GM21825 (cell line): ENCODE measurements at regions not wholly inside any gene's neighbourhood (a gene's known extent, or its start where the extent isn't known, plus 50 kb on each side); places are given as distances from the start of the nearest gene placed in this dataset.
"Not testable (repeated sequence)": the region's sequence is repeated elsewhere in the genome, so short reads cannot be mapped to it uniquely, and the experiment has no call there.

Source experiments
- ATAC-seq: cut with Tn5 transposase; IDR thresholded peaks from one replicate; pipeline ENCODE4 v1.9.1; 2021; ENCODE audit warnings: mild to moderate bottlenecking, moderate library complexity; ENCODE audit not compliant: unreplicated experiment

DNA sequence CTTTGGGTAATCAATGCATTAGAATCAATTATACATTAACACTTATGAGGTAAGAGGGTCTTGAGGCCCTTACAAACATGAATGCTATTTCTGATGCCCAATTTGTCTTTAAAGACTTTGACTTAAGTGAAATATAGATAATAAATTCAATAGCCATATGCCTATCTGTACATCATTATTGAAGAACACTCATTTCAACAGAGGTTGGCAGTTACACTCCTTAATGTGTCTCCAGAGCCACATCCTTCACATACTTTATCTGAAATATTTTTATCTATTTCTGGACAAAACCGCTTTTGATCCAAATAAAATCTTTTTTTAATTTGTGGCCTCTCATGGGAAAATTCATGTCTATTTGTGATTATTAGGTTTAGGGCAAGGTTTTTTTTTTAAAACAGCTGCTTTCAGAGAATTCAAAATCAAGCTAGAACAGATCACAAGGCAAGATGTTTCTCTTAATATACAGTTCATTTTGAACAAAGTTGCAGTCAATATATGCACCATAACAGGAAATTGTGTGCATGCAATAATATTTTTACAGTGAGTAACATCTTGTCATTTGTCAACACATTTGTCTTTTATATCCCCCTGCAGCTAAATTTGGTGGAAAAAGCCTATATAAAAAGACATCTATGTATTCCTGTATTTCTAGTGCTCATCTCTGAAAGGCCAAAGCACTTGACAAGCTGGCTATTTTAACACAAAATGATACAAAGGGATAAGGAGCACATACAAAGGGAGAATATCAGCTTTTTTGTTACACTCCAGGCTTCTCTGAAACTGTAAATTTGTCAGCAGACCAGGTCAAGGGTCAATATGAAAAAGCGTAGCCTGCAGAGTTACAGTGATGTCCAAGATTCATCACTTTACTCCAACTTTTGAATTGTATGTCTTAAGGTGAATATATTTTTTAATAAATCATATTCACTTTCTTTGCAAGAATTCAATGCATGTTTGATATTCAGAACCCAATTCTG, 146.2 kb upstream of the DPH6 start:
- ATAC-seq = no peak

- no peak for ATAC-seq
These were observed 147.3 kb upstream of the DPH6 start for GRCh38 chr15:35693286-35693685.

DNA sequence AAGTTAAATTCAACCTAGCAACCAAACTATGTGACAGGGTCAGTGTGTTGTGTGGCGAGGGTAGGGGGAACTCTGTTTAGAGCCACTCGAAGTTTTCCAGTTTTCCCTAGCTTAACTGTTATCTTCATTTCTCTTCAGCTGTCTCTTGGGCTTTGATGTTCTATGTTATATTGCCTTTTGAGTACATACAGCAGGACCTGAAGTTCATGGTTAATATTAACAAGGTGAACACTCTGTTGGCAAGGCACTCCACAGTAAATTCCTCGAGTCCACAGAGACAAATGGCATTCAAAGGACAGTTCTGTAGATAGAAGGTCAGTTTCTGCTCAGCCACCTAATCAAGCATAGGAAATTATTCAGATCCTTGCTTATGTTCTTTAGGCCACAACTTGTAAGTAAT, 147.9 kb upstream of the DPH6 start:
- ATAC-seq = no peak

DNA sequence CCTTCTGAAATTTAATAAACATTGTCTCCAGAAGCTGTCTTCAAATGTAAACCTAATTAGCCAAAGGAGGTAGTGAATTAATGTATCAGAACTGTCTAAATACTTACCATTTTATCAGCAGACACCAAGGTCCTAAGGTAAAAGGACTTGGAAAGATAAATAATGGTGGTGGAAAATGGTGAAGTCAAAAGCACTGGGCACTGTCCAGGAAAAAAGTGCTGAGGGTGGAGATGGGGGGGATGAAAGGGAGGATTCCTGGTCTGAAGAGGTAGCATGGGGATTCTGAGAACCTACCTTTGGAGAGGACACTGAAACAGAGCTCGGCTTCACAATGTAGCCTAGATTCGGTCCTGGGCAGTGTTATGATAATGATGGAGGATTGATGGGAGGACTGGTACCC, 149.0 kb upstream of the DPH6 start:
- ATAC-seq = no peak

DNA sequence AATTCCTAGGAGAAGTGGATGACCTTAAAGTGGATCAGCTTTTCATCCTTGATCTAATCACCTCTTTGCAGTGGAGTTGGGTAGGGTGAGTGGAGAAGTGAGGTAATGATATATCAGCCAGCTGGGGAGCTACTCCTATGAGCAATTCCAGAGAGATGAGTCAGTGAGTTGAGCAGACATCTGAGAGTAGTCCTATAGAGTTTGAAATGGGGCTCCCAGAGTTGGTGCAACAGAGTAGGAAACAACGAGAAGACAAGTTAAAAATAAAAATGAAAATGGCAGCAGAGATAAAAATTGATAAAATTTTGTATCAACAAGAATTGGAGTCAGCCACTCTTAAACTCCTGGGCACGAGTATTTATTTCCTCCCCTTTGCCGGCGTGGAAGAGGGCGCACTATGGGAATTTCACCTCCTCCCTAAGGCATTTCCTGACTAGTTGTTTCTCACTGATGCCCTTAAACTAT, 150.8 kb upstream of the DPH6 start:
- no peak for ATAC-seq

- ATAC-seq = no peak
These were observed 151.8 kb upstream of the DPH6 start for GRCh38 chr15:35697549-35698299.

DNA sequence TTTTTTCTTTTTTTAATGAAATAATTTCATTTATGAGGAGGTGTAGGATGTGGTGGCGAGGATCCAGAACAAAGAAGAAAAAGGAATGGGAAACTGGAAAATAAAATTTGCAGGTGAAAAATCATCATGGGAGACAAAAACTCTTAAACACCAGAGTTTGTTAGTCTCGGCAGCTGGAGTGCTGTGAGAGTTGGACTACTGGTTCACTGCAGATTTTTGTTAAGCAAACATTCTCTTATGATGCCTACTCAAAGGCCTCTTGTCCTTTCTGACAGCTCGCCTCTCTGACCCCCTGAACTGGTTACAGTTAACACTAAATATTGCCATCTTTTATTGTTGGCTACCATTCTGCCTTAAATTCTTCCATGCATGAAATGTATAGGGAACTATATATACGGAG, 152.4 kb upstream of the DPH6 start:
- ATAC-seq = no peak

DNA sequence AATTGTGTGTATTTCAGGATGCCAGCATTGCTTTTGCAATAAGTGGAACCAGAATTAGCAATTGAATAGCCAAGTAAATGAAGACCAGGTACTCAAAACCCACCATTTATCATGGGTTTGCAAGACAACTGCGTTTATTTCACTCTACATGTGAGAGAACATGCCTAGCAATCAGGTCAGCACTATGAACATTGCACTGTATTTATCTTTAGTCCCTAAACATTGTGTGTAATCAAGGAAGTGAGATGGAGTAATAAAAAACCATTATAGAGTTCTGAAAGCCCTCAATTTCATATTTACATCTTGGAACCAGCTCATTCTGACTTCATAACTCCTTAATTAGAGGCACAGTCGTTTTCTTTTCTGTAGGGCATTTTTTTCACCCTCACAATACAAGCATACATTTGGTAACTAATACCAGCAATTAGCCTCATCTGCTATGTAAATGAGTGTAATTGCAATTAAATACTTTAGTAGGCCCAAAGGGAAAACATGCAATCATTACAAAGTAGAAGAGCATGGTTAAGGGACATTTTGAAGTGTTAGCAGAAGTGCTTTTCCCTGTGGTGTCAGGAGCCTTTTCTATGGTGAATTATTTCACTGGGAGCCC, 153.1 kb upstream of the DPH6 start:
- ATAC-seq = no peak

GRCh38 chr15:35700091-35700593, 154.2 kb upstream of the DPH6 start:
- ATAC-seq = not testable (repeated sequence)

GRCh38 chr15:35701402-35702046, 155.6 kb upstream of the DPH6 start:
- no peak for ATAC-seq

GRCh38 chr15:35702946-35703495, 157.1 kb upstream of the DPH6 start:
- ATAC-seq = no peak

GRCh38 chr15:35705030-35705883, 159.3 kb upstream of the DPH6 start:
- no peak for ATAC-seq

- ATAC-seq = no peak
These were observed 160.1 kb upstream of the DPH6 start for GRCh38 chr15:35705884-35706585.

GRCh38 chr15:35712956-35713355, 167.0 kb upstream of the DPH6 start:
- no peak for ATAC-seq

DNA sequence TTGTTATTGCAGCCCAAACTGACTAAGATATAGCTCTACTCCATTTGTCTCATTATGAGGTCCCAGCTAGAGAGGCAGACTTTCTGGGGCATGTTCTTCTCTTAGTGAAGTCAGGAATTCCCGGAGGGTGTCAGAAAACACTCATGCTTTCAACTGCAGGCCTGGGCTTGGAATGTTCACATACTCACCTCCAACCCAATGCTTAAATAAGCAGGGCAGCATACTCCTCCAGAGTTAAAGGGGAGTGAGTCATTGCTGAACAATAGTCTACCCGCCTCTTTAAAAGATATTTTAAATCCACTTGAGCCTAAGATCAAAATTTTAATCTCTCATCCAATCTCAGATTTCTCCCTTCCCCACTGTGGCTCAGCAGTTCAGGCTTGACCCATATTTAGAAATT, 167.8 kb upstream of the DPH6 start:
- no peak for ATAC-seq

DNA sequence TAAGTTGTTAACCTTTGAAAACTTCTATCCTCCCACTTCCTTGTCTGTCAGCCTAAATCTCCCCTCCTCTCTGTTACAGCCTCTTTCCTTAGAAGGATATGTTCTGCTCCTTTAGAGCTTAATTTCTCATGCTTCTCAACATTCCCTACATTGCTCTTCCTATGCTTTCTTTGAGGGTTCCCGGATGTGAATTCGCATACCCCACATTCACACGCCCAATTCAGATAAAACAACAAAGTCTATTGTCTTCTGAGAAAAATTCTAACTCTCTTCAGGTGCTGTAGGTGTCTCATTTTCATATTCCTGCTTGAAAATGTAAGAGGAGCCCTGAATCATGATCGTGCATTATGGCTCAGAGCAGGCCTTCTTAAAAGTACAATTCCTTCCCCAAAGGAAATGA, 171.8 kb upstream of the DPH6 start:
- no peak for ATAC-seq

GRCh38 chr15:35720019-35720418, 174.1 kb upstream of the DPH6 start:
- no peak for ATAC-seq

DNA sequence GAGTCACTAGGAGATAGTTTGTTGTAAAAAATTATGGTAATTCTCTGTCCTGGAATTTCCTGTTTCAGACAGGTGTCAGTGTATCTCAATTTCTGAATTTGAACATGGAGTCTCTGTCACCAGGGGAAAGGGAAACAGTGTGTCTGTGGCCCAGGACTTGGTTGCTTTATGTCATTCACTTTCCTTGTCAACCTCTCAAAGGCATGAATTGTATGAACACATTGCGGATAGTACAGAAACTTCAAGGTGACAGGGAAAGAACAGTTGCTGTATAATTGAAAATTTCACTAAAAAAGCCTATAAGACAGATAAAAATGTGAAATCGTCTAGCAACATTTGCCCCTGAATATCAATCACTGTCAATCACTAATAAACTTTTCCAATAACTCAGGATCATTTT, 175.0 kb upstream of the DPH6 start:
- no peak for ATAC-seq

- no peak for ATAC-seq
These were observed 175.8 kb upstream of the DPH6 start for GRCh38 chr15:35721751-35722150.
